CD14-positive monocyte (primary cell): ENCODE measurements at regions not wholly inside any gene's neighbourhood (a gene's known extent, or its start where the extent isn't known, plus 50 kb on each side); places are given as distances from the start of the nearest gene placed in this dataset.

Experiments
- DNase-seq, 3 donors: peaks; one replicate each; pipeline ENCODE4 v3.0.0-alpha.2; 2011 to 2022
- H2AFZ ChIP-seq: 2 replicates; pipeline ENCODE4 v1.6.0; 2012; ENCODE audit warnings: mild to moderate bottlenecking, low read depth, low read length, inconsistent platforms; ENCODE audit not compliant: insufficient read depth, poor library complexity, severe bottlenecking
- H3K27ac ChIP-seq, 2 donors: 1 replicate in 1 of 2; 2 replicates in 1 of 2; pipeline ENCODE4 v1.5.1; 2012 to 2013; ENCODE audit warnings: low read length in 2 of 2, control low read depth in 1 of 2, inconsistent platforms in 1 of 2, low read depth in 1 of 2, mild to moderate bottlenecking in 1 of 2
- H3K27me3 ChIP-seq, 2 donors: one replicate each; pipeline versions ENCODE4 v1.6.0 to v1.6.1; 2011 to 2013; ENCODE audit warnings: low read length in 2 of 2; ENCODE audit not compliant: control insufficient read depth in 2 of 2, insufficient read depth in 2 of 2
- H3K36me3 ChIP-seq, 2 donors: replicated peaks in 1 of 2; 1 replicate in 1 of 2; 2 replicates in 1 of 2; pipeline versions ENCODE4 v1.5.1 to v1.6.1; 2012 to 2013; ENCODE audit warnings: low read length in 2 of 2, control low read depth in 1 of 2, inconsistent platforms in 1 of 2, mild to moderate bottlenecking in 1 of 2; ENCODE audit not compliant: insufficient read depth in 2 of 2, control insufficient read depth in 1 of 2
- H3K4me1 ChIP-seq, 2 donors: 1 replicate in 1 of 2; 2 replicates in 1 of 2; pipeline versions ENCODE4 v1.5.1 to v1.6.1; 2012 to 2013; ENCODE audit warnings: low read length in 2 of 2, control low read depth in 1 of 2, inconsistent platforms in 1 of 2, mild to moderate bottlenecking in 1 of 2, moderate library complexity in 1 of 2; ENCODE audit not compliant: insufficient read depth in 2 of 2, control insufficient read depth in 1 of 2
- H3K4me2 ChIP-seq: replicated peaks from 2 replicates; pipeline ENCODE3; 2012; ENCODE audit warnings: low read length, moderate library complexity, mild to moderate bottlenecking; ENCODE audit not compliant: poor library complexity, severe bottlenecking; ENCODE audit errors: extremely low read depth
- H3K4me3 ChIP-seq, 3 experiments: fragments of 200-600 bp in 1 of 3; sonication (generic) in 1 of 3; replicated peaks in 1 of 3; 1 replicate in 2 of 3; 2 replicates in 1 of 3; pipeline ENCODE4 v1.5.1; 2011 to 2013; ENCODE audit warnings: low read length in 3 of 3, mild to moderate bottlenecking in 3 of 3, control low read depth in 2 of 3, low read depth in 2 of 3, inconsistent platforms in 1 of 3, moderate library complexity in 1 of 3
- H3K79me2 ChIP-seq: 2 replicates; pipeline ENCODE4 v1.6.0; 2012; ENCODE audit warnings: mild to moderate bottlenecking, control low read depth, inconsistent platforms, low read length, moderate library complexity; ENCODE audit not compliant: insufficient read depth
- H3K9ac ChIP-seq: 2 replicates; pipeline ENCODE4 v1.6.0; 2017; ENCODE audit warnings: low read length, mild to moderate bottlenecking; ENCODE audit not compliant: insufficient read depth, poor library complexity, severe bottlenecking
- H3K9me3 ChIP-seq, 2 donors: replicated peaks in 1 of 2; 1 replicate in 1 of 2; 2 replicates in 1 of 2; pipeline versions ENCODE4 v1.5.1 to v1.6.1; 2012 to 2013; ENCODE audit warnings: low read length in 2 of 2, control low read depth in 1 of 2; ENCODE audit not compliant: control insufficient read depth in 1 of 2, insufficient read depth in 1 of 2
- H4K20me1 ChIP-seq: 2 replicates; pipeline ENCODE4 v1.6.0; 2012; ENCODE audit warnings: mild to moderate bottlenecking, low read length, control low read depth, moderate library complexity; ENCODE audit not compliant: insufficient read depth
- H3K27ac Mint-ChIP-seq, 7 donors: one replicate each; pipeline ENCODE4 v1.8.0; 2020; ENCODE audit warnings: mild to moderate bottlenecking in 7 of 7, mixed read lengths in 7 of 7, moderate library complexity in 6 of 7, inconsistent platforms in 2 of 7
- H3K27me3 Mint-ChIP-seq, 3 donors: one replicate each; pipeline ENCODE4 v1.8.0; 2021 to 2022; ENCODE audit warnings: low read depth in 3 of 3, mild to moderate bottlenecking in 3 of 3, mixed read lengths in 3 of 3, moderate library complexity in 3 of 3, inconsistent platforms in 1 of 3
- H3K36me3 Mint-ChIP-seq, 2 donors: one replicate each; pipeline ENCODE4 v1.8.0; 2020; ENCODE audit warnings: mixed read lengths in 2 of 2, inconsistent platforms in 1 of 2, mild to moderate bottlenecking in 1 of 2
- H3K4me1 Mint-ChIP-seq: one replicate; pipeline ENCODE4 v1.8.0; 2020; ENCODE audit warnings: mild to moderate bottlenecking, mixed read lengths
- H3K4me3 Mint-ChIP-seq, 2 donors: one replicate each; pipeline ENCODE4 v1.8.0; 2020; ENCODE audit warnings: mild to moderate bottlenecking in 2 of 2, mixed read lengths in 2 of 2, moderate library complexity in 1 of 2
- H3K9me3 Mint-ChIP-seq, 7 donors: one replicate each; pipeline ENCODE4 v1.8.0; 2020 to 2022; ENCODE audit warnings: mixed read lengths in 7 of 7, mild to moderate bottlenecking in 6 of 7, moderate library complexity in 6 of 7, inconsistent platforms in 2 of 7
- CTCF ChIP-seq: fragments of 200-600 bp; IDR thresholded peaks from one replicate; pipeline ENCODE4 v1.8.0; 2022; ENCODE audit warnings: antibody characterized with exemption, mild to moderate bottlenecking
- WGBS: methylation state at CpG from one replicate; pipeline ENCODE4 v1.1.5; 2013; ENCODE audit warnings: missing lambda C conversion rate; ENCODE audit not compliant: insufficient coverage; 5-methylcytosine and 5-hydroxymethylcytosine counted together
- intact Hi-C, 2 donors: fragments of 100-400 bp; cut with micrococcal nuclease; formaldehyde crosslinking; loops; one replicate each; pipeline versions ENCODE4 v1.15.0 to v1.15.1; 2023

- Histone ChIP-seq H4K20me1 (no peaks in the 10 kb centered on the region), H3K4me1 (no peaks in the 10 kb centered on the region), H3K27ac (no peak overlapping the region), H3K9ac (no peak overlapping the region), H3K9me3 (no peaks in the 10 kb centered on the region), H3K27me3 (no peaks in the 10 kb centered on the region), H2AFZ (no peak overlapping the region), H3K79me2 (no peaks in the 10 kb centered on the region), H3K4me3 (no peak overlapping the region), H3K4me2 (no peak overlapping the region), H3K36me3 (no peaks in the 10 kb centered on the region)
- H3K4me3 Mint-ChIP-seq, result no peak overlapping the region
- H3K4me1 Mint-ChIP-seq, result no peaks in the 10 kb centered on the region
- H3K36me3 Mint-ChIP-seq, result no peaks in the 10 kb centered on the region
- no peak for TF ChIP-seq CTCF
- peaks cover 1 to 8% (median 4%) of the 10 kb centered on the region in 7 donors for H3K9me3 Mint-ChIP-seq
- DNase-seq, result no peak
- intact Hi-C loops, result no loop called here
- H3K27me3 Mint-ChIP-seq, result peaks cover 4 to 8% (median 6%) of the 10 kb centered on the region in 3 donors
- 83% methylated on average over 3 of the region's 8 CpGs for WGBS
- H3K27ac Mint-ChIP-seq, result no peak overlapping the region
Observed at GRCh38 chr20:43262341-43262740, 72.6 kb upstream of the PTPRT start.

GRCh38 chr20:43255877-43256276 is 66.2 kb upstream of the PTPRT start:
- Histone ChIP-seq H3K4me1 (no peaks in the 10 kb centered on the region), H3K9me3 (peaks cover 0 to 2% of the 10 kb centered on the region in 2 donors), H3K27me3 (no peaks in the 10 kb centered on the region), H3K4me2 (no peak overlapping the region), H3K9ac (no peak overlapping the region), H3K79me2 (no peaks in the 10 kb centered on the region), H4K20me1 (no peaks in the 10 kb centered on the region), H3K4me3 (no peak overlapping the region), H3K27ac (no peak overlapping the region), H3K36me3 (no peaks in the 10 kb centered on the region), H2AFZ (no peak overlapping the region)
- intact Hi-C loops, result no loop called here
- no peaks in the 10 kb centered on the region for H3K36me3 Mint-ChIP-seq
- peaks cover 1 to 4% (median 3%) of the 10 kb centered on the region in 3 donors for H3K27me3 Mint-ChIP-seq
- no peak overlapping the region for H3K4me3 Mint-ChIP-seq
- whole genome bisulfite sequencing, result 85% methylated on average over 4 of the region's 7 CpGs
- H3K4me1 Mint-ChIP-seq, result no peaks in the 10 kb centered on the region
- TF ChIP-seq CTCF, result no peak
- peaks cover 0 to 8% (median 4%) of the 10 kb centered on the region in 7 donors for H3K9me3 Mint-ChIP-seq
- DNase-seq, result no peak
- H3K27ac Mint-ChIP-seq, result no peak overlapping the region
